Mammary epithelial cell (primary cell): ENCODE measurements at regions not wholly inside any gene's neighbourhood (a gene's known extent, or its start where the extent isn't known, plus 50 kb on each side); places are given as distances from the start of the nearest gene placed in this dataset.

Experiments
- CTCF ChIP-seq, 2 donors: IDR thresholded peaks in 1 of 2; conservative IDR thresholded peaks in 1 of 2; 2 replicates each; pipeline ENCODE4 v1.5.1; 2011 to 2012; ENCODE audit warnings: inconsistent platforms in 2 of 2, low read length in 2 of 2, mild to moderate bottlenecking in 2 of 2, control low read depth in 1 of 2, low read depth in 1 of 2; ENCODE audit not compliant: insufficient read depth in 1 of 2; ENCODE audit errors: extremely low read depth in 1 of 2
- EZH2 ChIP-seq: IDR thresholded peaks from 2 replicates; pipeline ENCODE4 v1.6.1; 2012; ENCODE audit warnings: low read length, inconsistent platforms, borderline replicate concordance

GRCh38 chr5:166942948-166943347 is 1348.5 kb upstream of the WWC1 start:
- TF ChIP-seq CTCF (conservative IDR thresholded peaks at IDR 0.05 in 1 of 2, IDR thresholded peaks at IDR 0.05 in 1 of 2; ENCODE audit: extremely low read depth in 1 of 2, insufficient read depth in 1 of 2, low read depth in 1 of 2, low read length in 2 of 2) (no peak), EZH2 (no peak)
